SK-N-SH (cell line): ENCODE measurements at regions not wholly inside any gene's neighbourhood (a gene's known extent, or its start where the extent isn't known, plus 50 kb on each side); places are given as distances from the start of the nearest gene placed in this dataset.

Source experiments
- CTCF ChIA-PET: fragments of 300-600, 350-600 bp; formaldehyde crosslinking; extraction: SDS; loops from one replicate; lab custom pipeline; 2021; lab: Yijun Ruan, JAX
- POLR2A ChIA-PET: fragments of 350-600 bp; sonication (Branson Sonifier 250); formaldehyde crosslinking; extraction: SDS; loops from one replicate; lab custom pipeline; 2020; ENCODE audit warnings: antibody characterized with exemption, inconsistent platforms; lab: Yijun Ruan, JAX
- DNase-seq: peaks from one replicate; pipeline ENCODE4 v3.0.0; 2012
- H2AFZ ChIP-seq: fragments of 200-600 bp; sonication (generic); 2 replicates; pipeline ENCODE4 v1.8.1; 2016; ENCODE audit warnings: antibody characterized with exemption, mild to moderate bottlenecking, low read depth
- H3F3A ChIP-seq: fragments of 200-600 bp; sonication (generic); replicated peaks from 2 replicates; pipeline ENCODE3; 2016; ENCODE audit warnings: antibody characterized with exemption, mild to moderate bottlenecking; ENCODE audit not compliant: insufficient read depth
- H3K27ac ChIP-seq, 2 experiments: fragments of 200-500 bp in 1 of 2; fragments of 200-600 bp in 1 of 2; sonication (Bioruptor generic) in 1 of 2; sonication (generic), shearing (Covaris generic) in 1 of 2; 2 replicates each; pipeline versions ENCODE4 v1.5.1 to v1.6.1; 2014 to 2016; ENCODE audit warnings: low read depth in 2 of 2, inconsistent platforms in 1 of 2, low read length in 1 of 2, mild to moderate bottlenecking in 1 of 2, mixed read lengths in 1 of 2
- H3K27me3 ChIP-seq: fragments of 200-600 bp; sonication (generic), shearing (Covaris generic); 2 replicates; pipeline ENCODE4 v1.6.1; 2016; ENCODE audit warnings: mixed run types; ENCODE audit not compliant: insufficient read depth
- H3K36me3 ChIP-seq, 2 experiments: fragments of 200-500 bp in 1 of 2; fragments of 200-600 bp in 1 of 2; sonication (Bioruptor generic) in 1 of 2; sonication (generic) in 1 of 2; replicated peaks in 1 of 2; 2 replicates each; pipeline versions ENCODE3 to v1.5.1; 2014 to 2016; ENCODE audit warnings: low read length in 1 of 2, mild to moderate bottlenecking in 1 of 2; ENCODE audit not compliant: insufficient read depth in 2 of 2, control insufficient read depth in 1 of 2
- H3K4me1 ChIP-seq, 2 experiments: fragments of 200-500 bp in 1 of 2; fragments of 200-600 bp in 1 of 2; sonication (Bioruptor generic) in 1 of 2; sonication (generic), shearing (Covaris generic) in 1 of 2; 2 replicates each; pipeline versions ENCODE4 v1.5.1 to v1.6.1; 2014 to 2016; ENCODE audit warnings: low read depth in 1 of 2, low read length in 1 of 2, mixed run types in 1 of 2; ENCODE audit not compliant: insufficient read depth in 2 of 2, control insufficient read depth in 1 of 2
- H3K4me2 ChIP-seq: fragments of 200-600 bp; sonication (generic), shearing (Covaris generic); 2 replicates; pipeline ENCODE4 v1.6.1; 2017; ENCODE audit warnings: mixed run types
- H3K4me3 ChIP-seq, 2 experiments: fragments of 200-500 bp in 1 of 2; fragments of 200-600 bp in 1 of 2; sonication (Bioruptor generic) in 1 of 2; sonication (generic), shearing (Covaris generic) in 1 of 2; 2 replicates each; pipeline versions ENCODE4 v1.5.1 to v1.8.1; 2014 to 2016; ENCODE audit warnings: low read depth in 2 of 2, inconsistent platforms in 1 of 2, low read length in 1 of 2, mild to moderate bottlenecking in 1 of 2, mixed read lengths in 1 of 2, moderate library complexity in 1 of 2
- H3K79me2 ChIP-seq: fragments of 200-600 bp; sonication (generic); 2 replicates; pipeline ENCODE4 v1.8.1; 2017; ENCODE audit warnings: mild to moderate bottlenecking; ENCODE audit not compliant: insufficient read depth
- H3K9ac ChIP-seq: fragments of 200-600 bp; sonication (generic); 2 replicates; pipeline ENCODE4 v1.6.1; 2017; ENCODE audit warnings: mixed run types
- H3K9me2 ChIP-seq: fragments of 200-600 bp; sonication (generic); 2 replicates; pipeline ENCODE4 v1.6.1; 2017; ENCODE audit warnings: mixed run types
- H3K9me3 ChIP-seq: fragments of 200-600 bp; sonication (generic); 2 replicates; pipeline ENCODE4 v1.6.1; 2017; ENCODE audit warnings: mixed run types, mild to moderate bottlenecking, moderate library complexity
- H4K20me1 ChIP-seq: fragments of 200-600 bp; sonication (generic); 2 replicates; pipeline ENCODE4 v1.6.1; 2017; ENCODE audit warnings: mild to moderate bottlenecking, mixed run types; ENCODE audit not compliant: insufficient read depth
- CHD2 ChIP-seq: fragments of 150-350 bp; IDR thresholded peaks from 2 replicates; pipeline ENCODE4 v1.6.1; 2018; ENCODE audit warnings: low read length; ENCODE audit not compliant: partially characterized antibody
- CTCF ChIP-seq: fragments of 200-600 bp; sonication (generic); IDR thresholded peaks from 2 replicates; pipeline ENCODE4 v1.6.1; 2017; ENCODE audit warnings: antibody characterized with exemption, mild to moderate bottlenecking, moderate library complexity
- FOSL2 ChIP-seq: IDR thresholded peaks from 2 replicates; pipeline ENCODE4 v1.4.0; 2012; ENCODE audit warnings: low read depth, mild to moderate bottlenecking, moderate library complexity, borderline replicate concordance
- FOXJ3 ChIP-seq: sonication (generic); formaldehyde crosslinking; IDR thresholded peaks from 2 replicates; pipeline ENCODE4 v1.5.1; 2020; ENCODE audit warnings: mild to moderate bottlenecking, missing genetic modification reagents
- GABPA ChIP-seq: IDR thresholded peaks from 2 replicates; pipeline ENCODE4 v1.4.0; 2012; ENCODE audit warnings: low read depth, mild to moderate bottlenecking
- IRF3 ChIP-seq: fragments of 150-350 bp; IDR thresholded peaks from 2 replicates; pipeline ENCODE4 v1.6.1; 2016; ENCODE audit warnings: mild to moderate bottlenecking, low read depth, low read length
- JUND ChIP-seq: IDR thresholded peaks from 2 replicates; pipeline ENCODE4 v1.4.0; 2012
- MAX ChIP-seq: IDR thresholded peaks from 2 replicates; pipeline ENCODE4 v1.4.0; 2012; ENCODE audit warnings: low read depth
- MEF2A ChIP-seq: IDR thresholded peaks from 2 replicates; pipeline ENCODE4 v1.4.0; 2012; ENCODE audit warnings: low read depth, borderline replicate concordance
- MXI1 ChIP-seq: IDR thresholded peaks from 2 replicates; pipeline ENCODE4 v1.6.1; 2012; ENCODE audit warnings: mild to moderate bottlenecking, low read depth, low read length, improper control_type of control experiment
- NFIC ChIP-seq: IDR thresholded peaks from 2 replicates; pipeline ENCODE4 v1.4.0; 2012; ENCODE audit warnings: borderline replicate concordance
- POLR2AphosphoS5 ChIP-seq: IDR thresholded peaks from 2 replicates; pipeline ENCODE4 v1.6.1; 2012; ENCODE audit warnings: low read depth, low read length
- RAD21 ChIP-seq: IDR thresholded peaks from 2 replicates; pipeline ENCODE4 v1.6.1; 2012; ENCODE audit warnings: mild to moderate bottlenecking, low read length
- RCOR1 ChIP-seq: fragments of 150-350 bp; IDR thresholded peaks from 2 replicates; pipeline ENCODE4 v1.6.1; 2017; ENCODE audit warnings: antibody characterized with exemption, low read length
- RFX5 ChIP-seq: IDR thresholded peaks from 2 replicates; pipeline ENCODE4 v1.6.1; 2012; ENCODE audit warnings: mild to moderate bottlenecking, improper control_type of control experiment, low read length
- RXRA ChIP-seq: IDR thresholded peaks from 2 replicates; pipeline ENCODE4 v1.4.0; 2012; ENCODE audit warnings: low read depth, mild to moderate bottlenecking, borderline replicate concordance
- SMC3 ChIP-seq: IDR thresholded peaks from 2 replicates; pipeline ENCODE4 v1.6.1; 2012; ENCODE audit warnings: low read depth, low read length, improper control_type of control experiment
- TAF1 ChIP-seq: IDR thresholded peaks from 2 replicates; pipeline ENCODE4 v1.6.1; 2012; ENCODE audit warnings: low read depth, mild to moderate bottlenecking, low read length, moderate library complexity, borderline replicate concordance
- TEAD4 ChIP-seq: IDR thresholded peaks from 2 replicates; pipeline ENCODE4 v1.4.0; 2012; ENCODE audit warnings: mild to moderate bottlenecking, borderline replicate concordance; ENCODE audit not compliant: insufficient read depth
- YY1 ChIP-seq: IDR thresholded peaks from 2 replicates; pipeline ENCODE4 v1.4.0; 2012; ENCODE audit warnings: low read depth, mild to moderate bottlenecking
- ZBTB33 ChIP-seq: IDR thresholded peaks from 2 replicates; pipeline ENCODE4 v1.4.0; 2012; ENCODE audit warnings: low read depth, borderline replicate concordance
- WGBS: methylation state at CpG from one replicate; pipeline ENCODE4 v1.1.6; 2017; ENCODE audit warnings: low lambda C conversion rate; 5-methylcytosine and 5-hydroxymethylcytosine counted together

- no peak for DNase-seq
- no peak overlapping the region for H3K4me2 ChIP-seq
- TF ChIP-seq ZBTB33 (no peak), RFX5 (no peak), IRF3 (no peak), MXI1 (no peak), RXRA (no peak), FOSL2 (no peak), JUND (no peak), CHD2 (no peak), TAF1 (no peak), CTCF (no peak), MEF2A (no peak)
- TF ChIP-seq, all 33 proteins: peak for 0
- ChIA-PET POLR2A (no interaction called here), CTCF (no interaction called here)
- H3K27ac ChIP-seq: no peak overlapping the region
- H3K4me1 ChIP-seq: peaks cover 0 to 4% of the 10 kb centered on the region in 2 experiments; a peak in 3 of 4 replicates
- no peaks in the 10 kb centered on the region for H3K9me2 ChIP-seq
- H2AFZ ChIP-seq: no peak overlapping the region
- H3F3A ChIP-seq: peaks cover 11% of the 10 kb centered on the region
- no peaks in the 10 kb centered on the region for H4K20me1 ChIP-seq
- H3K27me3 ChIP-seq: no peaks in the 10 kb centered on the region
- no peak overlapping the region for H3K9ac ChIP-seq
- H3K79me2 ChIP-seq: no peaks in the 10 kb centered on the region
- no peaks in the 10 kb centered on the region for H3K36me3 ChIP-seq
- WGBS: 92% methylated on average over 7 of the region's 7 CpGs
- no peaks in the 10 kb centered on the region for H3K9me3 ChIP-seq
- H3K4me3 ChIP-seq: no peak overlapping the region
Observed at GRCh38 chr18:41069167-41069566, 885.9 kb upstream of the PIK3C3 start.

GRCh38 chr18:41064916-41065315 is 890.1 kb upstream of the PIK3C3 start:
- Histone ChIP-seq H3K9me2 (no peaks in the 10 kb centered on the region), H3K4me3 (no peak overlapping the region), H3K4me2 (no peak overlapping the region), H3K4me1 (no peaks in the 10 kb centered on the region), H3K27me3 (no peaks in the 10 kb centered on the region), H3K36me3 (no peaks in the 10 kb centered on the region), H3K79me2 (no peaks in the 10 kb centered on the region), H3K9me3 (no peaks in the 10 kb centered on the region), H3K9ac (no peak overlapping the region), H3K27ac (no peak overlapping the region), H2AFZ (no peak overlapping the region), H3F3A (no peaks in the 10 kb centered on the region), H4K20me1 (no peaks in the 10 kb centered on the region)
- CTCF ChIA-PET: no interaction called here
- 83% methylated on average over 1 of the region's 1 CpG for WGBS
- POLR2A ChIA-PET: no interaction called here
- DNase-seq: no peak
- TF ChIP-seq CTCF (no peak), TEAD4 (no peak), FOXJ3 (CRISPR knock-in tag) (no peak), NFIC (no peak), YY1 (no peak), POLR2AphosphoS5 (no peak), TAF1 (no peak), MAX (no peak), RCOR1 (no peak), SMC3 (no peak), RAD21 (no peak), GABPA (no peak), IRF3 (no peak), CHD2 (no peak)
